ENCODE measurements at regions not wholly inside any gene's neighbourhood (a gene's known extent, or its start where the extent isn't known, plus 50 kb on each side); places are given as distances from the start of the nearest gene placed in this dataset.

- Mint-ChIP-seq H3K27ac (no peak overlapping the region), H3K4me1 (no peaks in the 10 kb centered on the region), H3K4me3 (no peak overlapping the region), H3K9me3 (no peaks in the 10 kb centered on the region), H3K27me3 (no peaks in the 10 kb centered on the region), H3K36me3 (ENCODE audit: low read depth) (no peaks in the 10 kb centered on the region)
- ChIA-PET CTCF (no interaction called here), POLR2A (no interaction called here)
- no peak for DNase-seq
These were observed 1019.0 kb downstream of the NR2F1-AS1 start for GRCh38 chr5:92562065-92562464.

- POLR2A ChIA-PET: no interaction called here
- CTCF ChIA-PET: interaction anchor here (0.6 kb wide), 1 partner anchor 15 kb away, joined by 4 read pairs; no protein-coding TSS in a partner anchor
- Mint-ChIP-seq H3K4me3 (no peak overlapping the region), H3K27me3 (no peaks in the 10 kb centered on the region), H3K9me3 (no peaks in the 10 kb centered on the region), H3K4me1 (no peaks in the 10 kb centered on the region), H3K27ac (no peak overlapping the region), H3K36me3 (ENCODE audit: low read depth) (no peaks in the 10 kb centered on the region)
- DNase-seq: no peak
These were observed 1019.5 kb downstream of the NR2F1-AS1 start for GRCh38 chr5:92561411-92561959.

- H3K36me3 Mint-ChIP-seq (ENCODE audit: low read depth): no peaks in the 10 kb centered on the region
- no peak for DNase-seq
- ChIA-PET POLR2A (no interaction called here), CTCF (interaction anchor here (0.6 kb wide), 1 partner anchor 16 kb away, joined by 4 read pairs; no protein-coding TSS in a partner anchor)
- H3K4me3 Mint-ChIP-seq: no peak overlapping the region
- H3K9me3 Mint-ChIP-seq: no peaks in the 10 kb centered on the region
- H3K27me3 Mint-ChIP-seq: no peaks in the 10 kb centered on the region
- H3K4me1 Mint-ChIP-seq: no peaks in the 10 kb centered on the region
- no peak overlapping the region for H3K27ac Mint-ChIP-seq
These were observed 1020.2 kb downstream of the NR2F1-AS1 start for GRCh38 chr5:92560698-92561401.

- no peaks in the 10 kb centered on the region for H3K9me3 Mint-ChIP-seq
- H3K36me3 Mint-ChIP-seq (ENCODE audit: low read depth): no peaks in the 10 kb centered on the region
- no peaks in the 10 kb centered on the region for H3K27me3 Mint-ChIP-seq
- CTCF ChIA-PET: interaction anchor here (0.6 kb wide), 1 partner anchor 206 kb away, joined by 6 read pairs; no protein-coding TSS in a partner anchor
- POLR2A ChIA-PET: no interaction called here
- H3K4me1 Mint-ChIP-seq: no peaks in the 10 kb centered on the region
- H3K4me3 Mint-ChIP-seq: no peak overlapping the region
- H3K27ac Mint-ChIP-seq: no peak overlapping the region
- no peak for DNase-seq
These were observed 1021.2 kb downstream of the NR2F1-AS1 start for GRCh38 chr5:92559781-92560180.

DNA sequence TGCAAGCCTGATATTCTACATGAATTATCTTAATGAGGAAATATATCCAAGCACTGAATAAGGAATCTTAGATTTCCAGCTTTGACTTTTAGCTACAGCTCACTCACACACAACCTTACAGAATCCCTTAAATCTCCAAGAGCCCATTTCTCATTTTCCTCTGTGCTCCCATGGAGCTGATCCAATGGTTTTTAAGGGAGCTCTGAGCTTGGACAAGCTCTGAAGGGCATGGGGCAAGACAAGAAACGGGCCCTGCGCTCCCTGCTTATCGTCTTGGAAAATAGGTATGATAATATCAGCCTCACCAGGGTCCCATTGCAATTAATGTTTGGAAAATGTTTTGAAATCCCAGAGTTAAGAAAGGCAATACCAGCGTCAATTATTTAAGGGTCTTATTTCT lies 1021.7 kb downstream of the NR2F1-AS1 start:
- Mint-ChIP-seq H3K4me1 (no peaks in the 10 kb centered on the region), H3K9me3 (no peaks in the 10 kb centered on the region), H3K27ac (no peak overlapping the region), H3K27me3 (no peaks in the 10 kb centered on the region), H3K4me3 (no peak overlapping the region), H3K36me3 (ENCODE audit: low read depth) (no peaks in the 10 kb centered on the region)
- CTCF ChIA-PET: interaction anchor here (0.6 kb wide), 1 partner anchor 207 kb away, joined by 6 read pairs; no protein-coding TSS in a partner anchor
- POLR2A ChIA-PET: no interaction called here
- DNase-seq: no peak

- no peak overlapping the region for H3K27ac Mint-ChIP-seq
- CTCF ChIA-PET: no interaction called here
- H3K4me1 Mint-ChIP-seq: no peaks in the 10 kb centered on the region
- no peaks in the 10 kb centered on the region for H3K27me3 Mint-ChIP-seq
- no peak for DNase-seq
- no peaks in the 10 kb centered on the region for H3K36me3 Mint-ChIP-seq (ENCODE audit: low read depth)
- no peak overlapping the region for H3K4me3 Mint-ChIP-seq
- POLR2A ChIA-PET: no interaction called here
- no peaks in the 10 kb centered on the region for H3K9me3 Mint-ChIP-seq
These were observed 1024.3 kb downstream of the NR2F1-AS1 start for GRCh38 chr5:92556747-92557146.

DNA sequence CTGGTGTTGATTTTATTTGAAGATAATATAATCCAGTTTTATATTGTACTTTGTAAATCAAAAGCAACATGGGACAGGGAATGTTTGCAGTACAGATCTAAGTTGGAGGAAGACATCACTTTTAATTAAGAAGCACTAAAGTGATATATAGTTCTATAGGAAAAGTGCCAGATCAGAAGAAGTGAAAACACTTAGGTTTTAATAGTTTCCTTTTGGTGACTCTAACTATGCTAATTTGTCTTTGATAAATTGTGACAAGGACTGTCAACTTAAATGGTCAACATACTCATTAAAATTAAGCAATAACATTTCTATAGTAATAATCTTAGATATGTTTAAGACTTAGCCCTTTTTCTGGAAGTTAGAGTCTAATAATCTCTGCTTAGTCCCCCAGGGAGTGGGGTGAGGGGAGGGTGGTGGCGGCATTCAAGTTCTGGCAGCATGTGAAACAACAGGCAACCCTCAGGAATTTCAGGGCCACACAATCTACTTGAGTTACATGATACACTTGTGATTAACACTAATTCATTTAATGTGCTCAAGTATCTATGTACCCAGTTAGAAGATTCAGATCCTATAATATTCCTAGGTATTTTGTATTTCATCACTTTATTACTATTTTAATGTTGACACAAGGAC lies 1026.5 kb downstream of the NR2F1-AS1 start:
- no peaks in the 10 kb centered on the region for H3K36me3 Mint-ChIP-seq (ENCODE audit: low read depth)
- POLR2A ChIA-PET: no interaction called here
- no peak for DNase-seq
- H3K9me3 Mint-ChIP-seq: no peaks in the 10 kb centered on the region
- no peaks in the 10 kb centered on the region for H3K4me1 Mint-ChIP-seq
- H3K27me3 Mint-ChIP-seq: no peaks in the 10 kb centered on the region
- H3K4me3 Mint-ChIP-seq: no peak overlapping the region
- H3K27ac Mint-ChIP-seq: no peak overlapping the region
- CTCF ChIA-PET: no interaction called here

GRCh38 chr5:92553326-92553725 lies 1027.7 kb downstream of the NR2F1-AS1 start:
- POLR2A ChIA-PET: no interaction called here
- H3K27me3 Mint-ChIP-seq: no peaks in the 10 kb centered on the region
- no peaks in the 10 kb centered on the region for H3K36me3 Mint-ChIP-seq (ENCODE audit: low read depth)
- no peak for DNase-seq
- no peak overlapping the region for H3K4me3 Mint-ChIP-seq
- no peaks in the 10 kb centered on the region for H3K9me3 Mint-ChIP-seq
- no peak overlapping the region for H3K27ac Mint-ChIP-seq
- CTCF ChIA-PET: no interaction called here
- H3K4me1 Mint-ChIP-seq: no peaks in the 10 kb centered on the region

- ChIA-PET CTCF (no interaction called here), POLR2A (no interaction called here)
- DNase-seq: no peak
- Mint-ChIP-seq H3K4me1 (no peaks in the 10 kb centered on the region), H3K36me3 (ENCODE audit: low read depth) (no peaks in the 10 kb centered on the region), H3K27ac (no peak overlapping the region), H3K4me3 (no peak overlapping the region), H3K27me3 (no peaks in the 10 kb centered on the region), H3K9me3 (no peaks in the 10 kb centered on the region)
These were observed 1028.5 kb downstream of the NR2F1-AS1 start for GRCh38 chr5:92552206-92553160.

DNA sequence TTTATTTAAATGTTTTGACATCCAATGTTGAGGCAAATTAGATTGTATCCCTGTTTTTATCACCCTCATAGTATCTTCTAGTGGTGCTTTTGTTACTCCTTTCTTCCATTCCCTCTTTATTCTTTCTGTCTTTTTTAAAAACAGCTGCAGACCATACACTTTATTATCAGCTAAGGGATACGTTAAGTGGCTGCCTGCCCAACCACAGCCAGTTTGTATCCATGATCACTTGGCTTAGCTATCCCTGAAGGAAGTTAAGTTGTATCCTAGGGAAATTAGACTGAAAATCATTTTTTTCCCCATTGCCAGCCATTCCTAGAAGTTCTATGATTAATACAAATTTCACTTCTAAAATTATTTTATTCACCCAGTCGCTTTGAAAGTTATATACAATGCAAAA lies 1032.7 kb downstream of the NR2F1-AS1 start:
- Mint-ChIP-seq H3K27me3 (no peaks in the 10 kb centered on the region), H3K4me3 (no peak overlapping the region), H3K27ac (no peak overlapping the region), H3K36me3 (ENCODE audit: low read depth) (no peaks in the 10 kb centered on the region), H3K9me3 (no peaks in the 10 kb centered on the region), H3K4me1 (no peaks in the 10 kb centered on the region)
- no peak for DNase-seq
- ChIA-PET POLR2A (no interaction called here), CTCF (no interaction called here)

GRCh38 chr5:92544596-92544995 lies 1036.4 kb downstream of the NR2F1-AS1 start:
- no peak for DNase-seq
- POLR2A ChIA-PET: no interaction called here
- Mint-ChIP-seq H3K4me3 (no peak overlapping the region), H3K9me3 (no peaks in the 10 kb centered on the region), H3K27me3 (no peaks in the 10 kb centered on the region), H3K27ac (no peak overlapping the region), H3K36me3 (ENCODE audit: low read depth) (no peaks in the 10 kb centered on the region), H3K4me1 (no peaks in the 10 kb centered on the region)
- CTCF ChIA-PET: no interaction called here

GRCh38 chr5:92544036-92544435 lies 1037.0 kb downstream of the NR2F1-AS1 start:
- H3K36me3 Mint-ChIP-seq (ENCODE audit: low read depth): no peaks in the 10 kb centered on the region
- no peak overlapping the region for H3K27ac Mint-ChIP-seq
- POLR2A ChIA-PET: no interaction called here
- no peaks in the 10 kb centered on the region for H3K9me3 Mint-ChIP-seq
- DNase-seq: no peak
- H3K27me3 Mint-ChIP-seq: no peaks in the 10 kb centered on the region
- no peaks in the 10 kb centered on the region for H3K4me1 Mint-ChIP-seq
- no peak overlapping the region for H3K4me3 Mint-ChIP-seq
- CTCF ChIA-PET: no interaction called here

- Mint-ChIP-seq H3K4me3 (no peak overlapping the region), H3K27ac (no peak overlapping the region), H3K36me3 (ENCODE audit: low read depth) (no peaks in the 10 kb centered on the region), H3K4me1 (no peaks in the 10 kb centered on the region), H3K27me3 (no peaks in the 10 kb centered on the region), H3K9me3 (no peaks in the 10 kb centered on the region)
- DNase-seq: no peak
- ChIA-PET POLR2A (no interaction called here), CTCF (no interaction called here)
These were observed 1037.8 kb downstream of the NR2F1-AS1 start for GRCh38 chr5:92543201-92543600.

All from activated CD4-positive, alpha-beta T cell treated with anti-CD3 and anti-CD28 coated beads, Interleukin-2, amount 10 ng/mL, durations not matched to agents 7 days and 5 days (primary cell).